GM18873 (cell line): ENCODE measurements at regions not wholly inside any gene's neighbourhood (a gene's known extent, or its start where the extent isn't known, plus 50 kb on each side); places are given as distances from the start of the nearest gene placed in this dataset.

Experiments
- ATAC-seq: cut with Tn5 transposase; IDR thresholded peaks from one replicate; pipeline ENCODE4 v1.9.1; 2021; ENCODE audit warnings: mild to moderate bottlenecking, moderate library complexity, moderate number of reproducible peaks; ENCODE audit not compliant: unreplicated experiment, low FRiP score

- no peak for ATAC-seq
Measured at GRCh38 chr3:63192248-63192647, 85.9 kb upstream of the SYNPR start.

GRCh38 chr3:63193647-63194046, 84.5 kb upstream of the SYNPR start:
- no peak for ATAC-seq

- no peak for ATAC-seq
Measured at GRCh38 chr3:63199606-63200005, 78.5 kb upstream of the SYNPR start.

GRCh38 chr3:63202529-63202928, 75.6 kb upstream of the SYNPR start:
- ATAC-seq, result no peak

- no peak for ATAC-seq
Measured at GRCh38 chr3:63207066-63207590, 71.0 kb upstream of the SYNPR start.

- ATAC-seq, result no peak
Measured at GRCh38 chr3:63228087-63228486, 50.0 kb upstream of the SYNPR start.
